Type B pancreatic cell (in vitro differentiated cells): ENCODE measurements at regions not wholly inside any gene's neighbourhood (a gene's known extent, or its start where the extent isn't known, plus 50 kb on each side); places are given as distances from the start of the nearest gene placed in this dataset.

Experiments used
- DNase-seq: peaks from one replicate; pipeline ENCODE4 v3.0.0; 2021; ENCODE audit warnings: mixed read lengths; ENCODE audit not compliant: unreplicated experiment; ENCODE audit errors: extremely low spot score
- H3K27ac Mint-ChIP-seq: 2 replicates; pipeline ENCODE4 v1.8.0; 2021; ENCODE audit warnings: mild to moderate bottlenecking, mixed read lengths
- H3K27me3 Mint-ChIP-seq: 2 replicates; pipeline ENCODE4 v1.8.0; 2021; ENCODE audit warnings: mixed read lengths
- H3K36me3 Mint-ChIP-seq: 2 replicates; pipeline ENCODE4 v1.8.0; 2021; ENCODE audit warnings: mixed read lengths
- H3K4me1 Mint-ChIP-seq: one replicate; pipeline ENCODE4 v1.8.0; 2021; ENCODE audit warnings: mixed read lengths; ENCODE audit not compliant: unreplicated experiment
- H3K4me3 Mint-ChIP-seq: 2 replicates; pipeline ENCODE4 v1.8.0; 2021; ENCODE audit warnings: mild to moderate bottlenecking, mixed read lengths
- H3K9me3 Mint-ChIP-seq: 2 replicates; pipeline ENCODE4 v1.8.0; 2021; ENCODE audit warnings: mixed read lengths
- TF ChIP-seq, protein P1 (sequence below): fragments of 200-600 bp; sonication (generic); conservative IDR thresholded peaks from 2 replicates; pipeline ENCODE4 v1.5.0; 2021; ENCODE audit warnings: antibody characterized with exemption, mild to moderate bottlenecking

DNA sequence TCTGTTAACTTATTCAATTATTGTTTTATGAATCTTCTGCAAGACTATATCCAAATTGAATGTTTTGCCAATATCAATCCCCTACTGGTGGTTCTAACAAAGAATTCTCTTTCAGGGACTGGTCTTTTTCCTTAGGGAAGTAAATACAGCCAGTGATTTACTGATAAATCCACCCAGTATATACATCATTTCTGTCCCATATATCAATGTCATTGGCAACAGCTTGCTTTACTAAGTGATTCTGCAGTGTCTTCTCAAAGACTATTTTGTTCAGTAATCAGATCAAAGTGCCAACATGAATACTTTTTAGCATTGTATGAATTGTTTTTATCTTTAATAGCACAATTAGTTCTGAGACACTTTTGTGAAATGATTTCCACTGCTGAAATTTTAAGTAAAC is 114.0 kb upstream of the OBI1 start:
- H3K36me3 Mint-ChIP-seq: no peaks in the 10 kb centered on the region
- no peaks in the 10 kb centered on the region for H3K9me3 Mint-ChIP-seq
- H3K4me1 Mint-ChIP-seq: peaks cover 6% of the 10 kb centered on the region
- no peak overlapping the region for H3K27ac Mint-ChIP-seq
- H3K4me3 Mint-ChIP-seq: no peak overlapping the region
- TF ChIP-seq, protein P1, sequence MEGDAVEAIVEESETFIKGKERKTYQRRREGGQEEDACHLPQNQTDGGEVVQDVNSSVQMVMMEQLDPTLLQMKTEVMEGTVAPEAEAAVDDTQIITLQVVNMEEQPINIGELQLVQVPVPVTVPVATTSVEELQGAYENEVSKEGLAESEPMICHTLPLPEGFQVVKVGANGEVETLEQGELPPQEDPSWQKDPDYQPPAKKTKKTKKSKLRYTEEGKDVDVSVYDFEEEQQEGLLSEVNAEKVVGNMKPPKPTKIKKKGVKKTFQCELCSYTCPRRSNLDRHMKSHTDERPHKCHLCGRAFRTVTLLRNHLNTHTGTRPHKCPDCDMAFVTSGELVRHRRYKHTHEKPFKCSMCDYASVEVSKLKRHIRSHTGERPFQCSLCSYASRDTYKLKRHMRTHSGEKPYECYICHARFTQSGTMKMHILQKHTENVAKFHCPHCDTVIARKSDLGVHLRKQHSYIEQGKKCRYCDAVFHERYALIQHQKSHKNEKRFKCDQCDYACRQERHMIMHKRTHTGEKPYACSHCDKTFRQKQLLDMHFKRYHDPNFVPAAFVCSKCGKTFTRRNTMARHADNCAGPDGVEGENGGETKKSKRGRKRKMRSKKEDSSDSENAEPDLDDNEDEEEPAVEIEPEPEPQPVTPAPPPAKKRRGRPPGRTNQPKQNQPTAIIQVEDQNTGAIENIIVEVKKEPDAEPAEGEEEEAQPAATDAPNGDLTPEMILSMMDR: no peak
- no peak for DNase-seq
- peaks cover 13% of the 10 kb centered on the region for H3K27me3 Mint-ChIP-seq

GRCh38 chr13:78770601-78771000 is 111.6 kb upstream of the OBI1 start:
- DNase-seq: no peak
- H3K36me3 Mint-ChIP-seq: no peaks in the 10 kb centered on the region
- TF ChIP-seq, protein P1: no peak
- H3K27ac Mint-ChIP-seq: no peak overlapping the region
- peaks cover 8% of the 10 kb centered on the region for H3K27me3 Mint-ChIP-seq
- no peaks in the 10 kb centered on the region for H3K9me3 Mint-ChIP-seq
- no peak overlapping the region for H3K4me3 Mint-ChIP-seq
- no peaks in the 10 kb centered on the region for H3K4me1 Mint-ChIP-seq

DNA sequence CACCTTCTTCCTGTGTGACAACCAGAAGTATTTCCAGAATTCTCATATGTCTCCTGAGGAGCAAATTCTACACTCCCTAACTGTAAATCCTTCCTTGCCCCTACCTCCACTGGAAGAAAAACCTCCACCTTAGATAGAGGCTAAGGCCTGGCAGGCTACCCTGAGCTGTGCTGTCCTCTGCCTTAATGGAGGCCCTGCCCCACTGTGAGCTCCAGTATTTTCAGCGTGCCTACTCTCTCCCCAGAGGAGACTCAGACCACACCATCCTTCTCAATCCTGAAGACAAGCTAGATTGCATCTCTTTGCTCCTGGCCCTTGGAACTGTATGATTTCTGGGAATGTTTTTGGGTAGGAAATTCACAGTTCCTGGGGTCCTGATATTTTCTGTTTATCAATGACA is 110.0 kb upstream of the OBI1 start:
- no peak overlapping the region for H3K27ac Mint-ChIP-seq
- H3K9me3 Mint-ChIP-seq: no peaks in the 10 kb centered on the region
- no peak overlapping the region for H3K4me3 Mint-ChIP-seq
- H3K4me1 Mint-ChIP-seq: no peaks in the 10 kb centered on the region
- H3K27me3 Mint-ChIP-seq: peaks cover 8% of the 10 kb centered on the region
- no peak for DNase-seq
- no peaks in the 10 kb centered on the region for H3K36me3 Mint-ChIP-seq
- TF ChIP-seq, protein P1: no peak

GRCh38 chr13:78764665-78765064 is 105.7 kb upstream of the OBI1 start:
- Mint-ChIP-seq H3K9me3 (no peaks in the 10 kb centered on the region), H3K27ac (no peak overlapping the region), H3K4me1 (peaks cover 4% of the 10 kb centered on the region), H3K4me3 (no peak overlapping the region), H3K36me3 (no peaks in the 10 kb centered on the region), H3K27me3 (peaks cover 4% of the 10 kb centered on the region)
- TF ChIP-seq, protein P1: no peak
- no peak for DNase-seq

DNA sequence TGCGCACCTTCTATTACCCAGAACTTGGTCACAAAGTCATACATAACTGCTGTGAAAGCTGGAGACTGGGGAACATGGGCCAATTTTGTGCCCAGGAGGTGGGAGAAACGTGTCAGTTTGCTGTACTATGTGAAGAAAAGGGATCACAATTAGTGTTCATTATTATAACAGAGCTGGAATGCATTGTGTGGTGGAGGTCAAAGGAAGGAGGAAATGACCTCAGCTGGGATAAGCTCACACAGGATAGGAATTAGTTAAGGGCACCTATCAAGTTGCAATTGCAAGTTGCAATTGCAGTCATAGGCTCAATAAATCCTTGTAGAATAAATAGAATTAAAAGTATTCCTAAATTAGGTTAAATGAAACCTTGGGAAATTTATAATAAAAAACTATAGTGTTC is 103.9 kb upstream of the OBI1 start:
- DNase-seq: no peak
- TF ChIP-seq, protein P1: no peak
- H3K36me3 Mint-ChIP-seq: no peaks in the 10 kb centered on the region
- peaks cover 4% of the 10 kb centered on the region for H3K27me3 Mint-ChIP-seq
- H3K4me3 Mint-ChIP-seq: no peak overlapping the region
- peaks cover 4% of the 10 kb centered on the region for H3K4me1 Mint-ChIP-seq
- no peak overlapping the region for H3K27ac Mint-ChIP-seq
- no peaks in the 10 kb centered on the region for H3K9me3 Mint-ChIP-seq

- no peaks in the 10 kb centered on the region for H3K9me3 Mint-ChIP-seq
- H3K4me1 Mint-ChIP-seq: peaks cover 4% of the 10 kb centered on the region
- peaks cover 8% of the 10 kb centered on the region for H3K27me3 Mint-ChIP-seq
- no peak for DNase-seq
- TF ChIP-seq, protein P1: no peak
- no peaks in the 10 kb centered on the region for H3K36me3 Mint-ChIP-seq
- no peak overlapping the region for H3K27ac Mint-ChIP-seq
- H3K4me3 Mint-ChIP-seq: no peak overlapping the region
Measured at GRCh38 chr13:78759704-78760103, 100.7 kb upstream of the OBI1 start.
